H9 (cell line): ENCODE measurements at regions not wholly inside any gene's neighbourhood (a gene's known extent, or its start where the extent isn't known, plus 50 kb on each side); places are given as distances from the start of the nearest gene placed in this dataset.

ENCODE experiments used
- DNase-seq: peaks from one replicate; pipeline ENCODE4 v3.0.0-alpha.2; 2017
- H2AFZ ChIP-seq: one replicate; pipeline ENCODE4 v1.6.1; 2013; ENCODE audit warnings: mild to moderate bottlenecking, low read length, control low read depth, moderate library complexity
- H2AK5ac ChIP-seq: 2 replicates; pipeline ENCODE4 v1.6.1; 2013; ENCODE audit warnings: low read length, control low read depth, mixed read lengths; ENCODE audit not compliant: insufficient read length
- H2BK120ac ChIP-seq: one replicate; pipeline ENCODE4 v1.6.1; 2013; ENCODE audit warnings: low read depth, mild to moderate bottlenecking, low read length, control low read depth, inconsistent platforms; ENCODE audit not compliant: poor library complexity, severe bottlenecking
- H2BK12ac ChIP-seq: 2 replicates; pipeline ENCODE4 v1.6.1; 2013; ENCODE audit warnings: low read length, control low read depth, mixed read lengths, low read depth; ENCODE audit not compliant: insufficient read length
- H2BK15ac ChIP-seq: 2 replicates; pipeline ENCODE4 v1.6.1; 2013; ENCODE audit warnings: low read depth, low read length, control low read depth
- H2BK20ac ChIP-seq: one replicate; pipeline ENCODE4 v1.6.1; 2013; ENCODE audit warnings: low read depth, mild to moderate bottlenecking, low read length, control low read depth, inconsistent platforms; ENCODE audit not compliant: poor library complexity, severe bottlenecking
- H2BK5ac ChIP-seq: 2 replicates; pipeline ENCODE4 v1.6.1; 2013; ENCODE audit warnings: low read length, control low read depth, mixed read lengths; ENCODE audit not compliant: insufficient read length
- H3K14ac ChIP-seq: 2 replicates; pipeline ENCODE4 v1.6.1; 2013; ENCODE audit warnings: low read length, control low read depth; ENCODE audit not compliant: insufficient read depth
- H3K18ac ChIP-seq: 2 replicates; pipeline ENCODE4 v1.6.1; 2013; ENCODE audit warnings: low read depth, mild to moderate bottlenecking, mixed read lengths, low read length, control low read depth; ENCODE audit not compliant: insufficient read length
- H3K23ac ChIP-seq: 2 replicates; pipeline ENCODE4 v1.6.1; 2013; ENCODE audit warnings: low read length, control low read depth, mixed read lengths, low read depth; ENCODE audit not compliant: insufficient read length
- H3K23me2 ChIP-seq: 2 replicates; pipeline ENCODE4 v1.6.1; 2013; ENCODE audit warnings: low read depth, mild to moderate bottlenecking, mixed read lengths, low read length, control low read depth; ENCODE audit not compliant: insufficient read length, poor library complexity, severe bottlenecking
- H3K27ac ChIP-seq: 2 replicates; pipeline ENCODE4 v1.5.1; 2013; ENCODE audit warnings: low read length, control low read depth, mixed read lengths, low read depth; ENCODE audit not compliant: insufficient read length
- H3K27me3 ChIP-seq: 2 replicates; pipeline ENCODE4 v1.6.1; 2013; ENCODE audit warnings: low read length, control low read depth, inconsistent platforms; ENCODE audit not compliant: insufficient read depth
- H3K4ac ChIP-seq: 2 replicates; pipeline ENCODE4 v1.6.1; 2013; ENCODE audit warnings: low read depth, mild to moderate bottlenecking, control low read depth, inconsistent platforms, low read length, moderate library complexity
- H3K4me1 ChIP-seq: 2 replicates; pipeline ENCODE4 v1.6.1; 2013; ENCODE audit warnings: low read length, control low read depth, inconsistent platforms; ENCODE audit not compliant: insufficient read depth
- H3K4me2 ChIP-seq: 2 replicates; pipeline ENCODE4 v1.6.1; 2013; ENCODE audit warnings: low read length, control low read depth, mixed read lengths; ENCODE audit not compliant: insufficient read length, insufficient read depth
- H3K56ac ChIP-seq: 2 replicates; pipeline ENCODE4 v1.6.1; 2013; ENCODE audit warnings: low read depth, mild to moderate bottlenecking, mixed read lengths, low read length, control low read depth; ENCODE audit not compliant: insufficient read length
- H3K79me1 ChIP-seq: 2 replicates; pipeline ENCODE4 v1.6.1; 2013; ENCODE audit warnings: low read depth, mild to moderate bottlenecking, moderate library complexity, low read length, control low read depth, inconsistent platforms; ENCODE audit not compliant: insufficient read depth, poor library complexity, severe bottlenecking
- H3K79me2 ChIP-seq: 2 replicates; pipeline ENCODE4 v1.6.1; 2013; ENCODE audit warnings: low read length, control low read depth, inconsistent platforms; ENCODE audit not compliant: insufficient read depth
- H3K9ac ChIP-seq: 2 replicates; pipeline ENCODE4 v1.6.1; 2013; ENCODE audit warnings: low read length, control low read depth, mixed read lengths; ENCODE audit not compliant: insufficient read length; ENCODE audit errors: extremely low read depth
- H3K9me3 ChIP-seq: one replicate; pipeline ENCODE4 v1.6.1; 2013; ENCODE audit warnings: low read depth, low read length, inconsistent platforms; ENCODE audit not compliant: control insufficient read depth
- H3T11ph ChIP-seq: one replicate; pipeline ENCODE4 v1.6.1; 2013; ENCODE audit warnings: mild to moderate bottlenecking, low read length, control low read depth, inconsistent platforms
- H4K20me1 ChIP-seq: one replicate; pipeline ENCODE4 v1.6.1; 2013; ENCODE audit not compliant: control insufficient read depth, insufficient read length, insufficient read depth
- H4K5ac ChIP-seq: 2 replicates; pipeline ENCODE4 v1.6.1; 2013; ENCODE audit warnings: low read depth, mild to moderate bottlenecking, mixed read lengths, low read length, control low read depth; ENCODE audit not compliant: insufficient read length
- H4K8ac ChIP-seq: replicated peaks from 2 replicates; pipeline ENCODE4 v1.6.1; 2013; ENCODE audit warnings: low read length, control low read depth, mixed read lengths, low read depth; ENCODE audit not compliant: insufficient read length
- H4K91ac ChIP-seq: 2 replicates; pipeline ENCODE4 v1.6.1; 2013; ENCODE audit warnings: low read depth, mild to moderate bottlenecking, moderate library complexity, mixed read lengths, low read length, control low read depth; ENCODE audit not compliant: insufficient read length
- H3K27ac Mint-ChIP-seq, 3 experiments: 2 replicates in 2 of 3; 3 replicates in 1 of 3; pipeline ENCODE4 v1.8.0; 2020 to 2021; ENCODE audit warnings: mixed read lengths in 3 of 3, mild to moderate bottlenecking in 1 of 3, moderate library complexity in 1 of 3
- H3K27me3 Mint-ChIP-seq: 2 replicates; pipeline ENCODE4 v1.8.0; 2021; ENCODE audit warnings: low read depth, mild to moderate bottlenecking, moderate library complexity, mixed read lengths
- H3K36me3 Mint-ChIP-seq, 3 experiments: 2 replicates in 2 of 3; 3 replicates in 1 of 3; pipeline ENCODE4 v1.8.0; 2020 to 2021; ENCODE audit warnings: low read depth in 3 of 3, mixed read lengths in 3 of 3; ENCODE audit not compliant: insufficient read depth in 1 of 3
- H3K4me1 Mint-ChIP-seq, 2 experiments: 2 replicates each; pipeline ENCODE4 v1.8.0; 2020; ENCODE audit warnings: mixed read lengths in 2 of 2
- H3K4me3 Mint-ChIP-seq, 2 experiments: 2 replicates in 1 of 2; 3 replicates in 1 of 2; pipeline ENCODE4 v1.8.0; 2020 to 2021; ENCODE audit warnings: mild to moderate bottlenecking in 2 of 2, mixed read lengths in 2 of 2, moderate library complexity in 1 of 2
- H3K9me3 Mint-ChIP-seq, 2 experiments: 2 replicates in 1 of 2; 3 replicates in 1 of 2; pipeline ENCODE4 v1.8.0; 2020; ENCODE audit warnings: mild to moderate bottlenecking in 2 of 2, mixed read lengths in 2 of 2, moderate library complexity in 1 of 2
- WGBS: extraction: QIAGEN DNeasy Blood & Tissue Kit; methylation state at CpG from one replicate; pipeline ENCODE4 v1.1.7; 2013; ENCODE audit warnings: missing lambda C conversion rate, low lambda C conversion rate, mixed read lengths; ENCODE audit not compliant: insufficient read length; ENCODE audit errors: extremely low coverage; 5-methylcytosine and 5-hydroxymethylcytosine counted together
- TF ChIP-seq, protein P1 (sequence below): fragments of 200-600 bp; sonication (generic); conservative IDR thresholded peaks from 3 replicates; pipeline ENCODE4 v1.8.0; 2021; ENCODE audit warnings: antibody characterized with exemption, mild to moderate bottlenecking

DNA sequence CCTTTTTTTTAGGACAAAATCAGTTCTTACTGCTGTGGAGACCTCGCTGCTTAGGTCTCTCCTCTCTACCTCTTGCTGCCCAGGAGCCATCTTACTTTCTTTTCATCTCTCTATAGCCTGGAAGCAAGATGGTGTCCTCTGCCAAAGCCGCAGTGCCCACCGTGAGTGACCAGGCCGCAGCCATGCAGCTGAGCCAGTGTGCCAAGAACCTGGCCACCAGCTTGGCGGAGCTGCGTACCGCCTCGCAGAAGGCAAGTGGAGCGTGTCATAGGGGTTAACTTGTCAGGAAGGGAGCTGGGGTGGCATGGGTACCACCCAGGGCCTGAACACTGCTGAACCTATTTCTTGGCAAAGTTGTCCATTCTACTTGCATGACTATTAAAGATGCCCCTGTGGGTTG is 320.3 kb upstream of the TPM1 start:
- Histone ChIP-seq H4K8ac (no peak overlapping the region), H3K4me1 (no peaks in the 10 kb centered on the region), H2AK5ac (no peak overlapping the region), H2BK20ac (no peak overlapping the region), H2BK12ac (no peak overlapping the region), H2BK5ac (no peak overlapping the region), H3K56ac (no peak overlapping the region), H3K23me2 (no peaks in the 10 kb centered on the region), H2BK120ac (no peak overlapping the region), H3T11ph (no peak overlapping the region), H3K18ac (no peak overlapping the region), H3K27me3 (no peaks in the 10 kb centered on the region), H3K27ac (no peak overlapping the region), H3K9me3 (no peaks in the 10 kb centered on the region), H3K9ac (no peak overlapping the region), H4K5ac (no peak overlapping the region), H4K20me1 (no peaks in the 10 kb centered on the region), H3K79me1 (no peaks in the 10 kb centered on the region), H2AFZ (no peak overlapping the region), H3K23ac (no peak overlapping the region), H3K14ac (no peak overlapping the region; the same call in 1 of the 2 replicates), H3K4me2 (no peak overlapping the region), H3K4ac (no peak overlapping the region), H4K91ac (no peak overlapping the region), H3K79me2 (no peaks in the 10 kb centered on the region), H2BK15ac (no peak overlapping the region)
- no peaks in the 10 kb centered on the region for H3K27me3 Mint-ChIP-seq
- TF ChIP-seq, protein P1, sequence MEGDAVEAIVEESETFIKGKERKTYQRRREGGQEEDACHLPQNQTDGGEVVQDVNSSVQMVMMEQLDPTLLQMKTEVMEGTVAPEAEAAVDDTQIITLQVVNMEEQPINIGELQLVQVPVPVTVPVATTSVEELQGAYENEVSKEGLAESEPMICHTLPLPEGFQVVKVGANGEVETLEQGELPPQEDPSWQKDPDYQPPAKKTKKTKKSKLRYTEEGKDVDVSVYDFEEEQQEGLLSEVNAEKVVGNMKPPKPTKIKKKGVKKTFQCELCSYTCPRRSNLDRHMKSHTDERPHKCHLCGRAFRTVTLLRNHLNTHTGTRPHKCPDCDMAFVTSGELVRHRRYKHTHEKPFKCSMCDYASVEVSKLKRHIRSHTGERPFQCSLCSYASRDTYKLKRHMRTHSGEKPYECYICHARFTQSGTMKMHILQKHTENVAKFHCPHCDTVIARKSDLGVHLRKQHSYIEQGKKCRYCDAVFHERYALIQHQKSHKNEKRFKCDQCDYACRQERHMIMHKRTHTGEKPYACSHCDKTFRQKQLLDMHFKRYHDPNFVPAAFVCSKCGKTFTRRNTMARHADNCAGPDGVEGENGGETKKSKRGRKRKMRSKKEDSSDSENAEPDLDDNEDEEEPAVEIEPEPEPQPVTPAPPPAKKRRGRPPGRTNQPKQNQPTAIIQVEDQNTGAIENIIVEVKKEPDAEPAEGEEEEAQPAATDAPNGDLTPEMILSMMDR: no peak
- H3K36me3 Mint-ChIP-seq: peaks cover 2 to 19% (median 5%) of the 10 kb centered on the region in 3 experiments; a peak in 4 of 7 replicates
- H3K4me3 Mint-ChIP-seq: no peak overlapping the region
- WGBS: no CpG with 5 or more reads among the region's 9 CpGs
- no peak for DNase-seq
- H3K9me3 Mint-ChIP-seq: no peaks in the 10 kb centered on the region
- H3K4me1 Mint-ChIP-seq: no peaks in the 10 kb centered on the region
- H3K27ac Mint-ChIP-seq: peak overlapping the region in 2 of 3 experiments; percentile 28 to 88; a peak in 2 of 7 replicates
